ENCODE measurements at regions not wholly inside any gene's neighbourhood (a gene's known extent, or its start where the extent isn't known, plus 50 kb on each side); places are given as distances from the start of the nearest gene placed in this dataset.

GRCh38 chr11:59271811-59272327, 59.1 kb upstream of the MPEG1 start:
- H3K4me3 ChIP-seq (ENCODE audit: low read depth, low read length): no peak overlapping the region
- TF ChIP-seq CTCF (IDR thresholded peaks at IDR 0.05; ENCODE audit: low read depth, low read length, missing control alignments): no peak
- no peak for DNase-seq (ENCODE audit: low read depth)
- in situ Hi-C loops (cut with HindIII; ENCODE audit: low sequenced_read_pairs): no loop called here

- in situ Hi-C loops (cut with HindIII; ENCODE audit: low sequenced_read_pairs): no loop called here
- no peak overlapping the region for H3K4me3 ChIP-seq (ENCODE audit: low read depth, low read length)
- no peak for DNase-seq (ENCODE audit: low read depth)
- no peak for TF ChIP-seq CTCF (IDR thresholded peaks at IDR 0.05; ENCODE audit: low read depth, low read length, missing control alignments)
Observed at GRCh38 chr11:59271247-59271755, 58.6 kb upstream of the MPEG1 start.

- in situ Hi-C loops (cut with HindIII; ENCODE audit: low sequenced_read_pairs): no loop called here
- no peak for DNase-seq (ENCODE audit: low read depth)
- no peak for TF ChIP-seq CTCF (IDR thresholded peaks at IDR 0.05; ENCODE audit: low read depth, low read length, missing control alignments)
- H3K4me3 ChIP-seq (ENCODE audit: low read depth, low read length): no peak overlapping the region
Observed at GRCh38 chr11:59267736-59268475, 55.2 kb upstream of the MPEG1 start.

- in situ Hi-C loops (cut with HindIII; ENCODE audit: low sequenced_read_pairs): no loop called here
- H3K4me3 ChIP-seq (ENCODE audit: low read depth, low read length): no peak overlapping the region
- TF ChIP-seq CTCF (IDR thresholded peaks at IDR 0.05; ENCODE audit: low read depth, low read length, missing control alignments): no peak
- DNase-seq (ENCODE audit: low read depth): no peak
Observed at GRCh38 chr11:59267196-59267595, 54.5 kb upstream of the MPEG1 start.

GRCh38 chr11:59266491-59266890, 53.8 kb upstream of the MPEG1 start:
- in situ Hi-C loops (cut with HindIII; ENCODE audit: low sequenced_read_pairs): no loop called here
- no peak overlapping the region for H3K4me3 ChIP-seq (ENCODE audit: low read depth, low read length)
- no peak for TF ChIP-seq CTCF (IDR thresholded peaks at IDR 0.05; ENCODE audit: low read depth, low read length, missing control alignments)
- no peak for DNase-seq (ENCODE audit: low read depth)

GRCh38 chr11:59265735-59266134, 53.0 kb upstream of the MPEG1 start:
- in situ Hi-C loops (cut with HindIII; ENCODE audit: low sequenced_read_pairs): no loop called here
- no peak for TF ChIP-seq CTCF (IDR thresholded peaks at IDR 0.05; ENCODE audit: low read depth, low read length, missing control alignments)
- no peak for DNase-seq (ENCODE audit: low read depth)
- no peak overlapping the region for H3K4me3 ChIP-seq (ENCODE audit: low read depth, low read length)

Measured in astrocyte of the cerebellum (primary cell).